ENCODE measurements at regions not wholly inside any gene's neighbourhood (a gene's known extent, or its start where the extent isn't known, plus 50 kb on each side); places are given as distances from the start of the nearest gene placed in this dataset.
"Not testable (repeated sequence)": the region's sequence is repeated elsewhere in the genome, so short reads cannot be mapped to it uniquely, and the experiment has no call there.

DNA sequence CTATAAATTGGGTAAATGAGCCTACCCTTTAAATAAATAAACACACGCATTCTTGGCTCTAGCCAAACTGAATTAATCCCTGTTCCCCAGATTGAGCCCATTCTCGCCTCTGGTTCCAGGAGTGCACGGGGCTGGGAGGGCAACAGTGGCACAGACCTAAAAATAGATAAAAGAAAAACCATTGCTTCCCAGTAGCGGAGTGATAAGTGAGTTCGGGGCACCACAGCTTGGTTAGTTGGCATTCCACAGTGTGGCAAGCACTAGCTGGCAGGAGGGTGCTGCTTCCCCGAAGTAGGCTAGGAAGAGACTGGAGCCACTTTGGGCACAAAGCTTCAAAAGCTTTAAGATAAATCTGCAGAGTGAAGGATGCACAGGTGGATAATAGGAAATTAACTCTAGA is 322.2 kb upstream of the SGCD start:
- DNase-seq: no peak

DNA sequence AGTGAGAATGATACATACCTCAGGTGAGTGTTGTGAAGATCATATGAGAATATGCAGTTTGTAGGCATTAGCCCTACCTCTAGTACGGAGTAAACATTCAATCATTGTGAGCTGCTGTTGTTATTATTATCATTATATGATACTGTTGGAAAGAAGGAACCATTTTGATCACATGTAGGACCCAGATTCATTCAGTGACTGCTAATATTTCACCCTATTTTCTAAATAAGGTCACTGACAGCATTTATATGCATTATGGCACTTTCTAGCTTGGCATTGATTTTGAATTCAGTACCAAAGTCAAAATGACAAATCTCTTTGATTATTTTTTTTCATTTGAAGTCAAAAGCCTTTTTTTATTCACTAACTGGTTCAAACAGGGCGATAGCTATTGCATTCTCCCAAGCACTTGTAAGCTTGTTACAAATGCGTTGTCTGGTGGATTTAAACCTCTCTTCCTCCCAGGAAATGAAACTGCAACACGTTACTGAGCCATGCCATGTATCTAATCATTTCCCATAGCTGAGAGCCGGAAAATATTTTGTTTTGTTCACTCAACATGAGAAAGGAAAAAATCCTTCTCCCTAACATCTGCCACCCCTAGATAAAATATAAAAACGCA is 320.8 kb upstream of the SGCD start:
- DNase-seq: no peak

GRCh38 chr5:156008844-156009243 is 318.1 kb upstream of the SGCD start:
- no peak for DNase-seq

GRCh38 chr5:156009583-156009982 is 317.4 kb upstream of the SGCD start:
- DNase-seq: no peak

DNA sequence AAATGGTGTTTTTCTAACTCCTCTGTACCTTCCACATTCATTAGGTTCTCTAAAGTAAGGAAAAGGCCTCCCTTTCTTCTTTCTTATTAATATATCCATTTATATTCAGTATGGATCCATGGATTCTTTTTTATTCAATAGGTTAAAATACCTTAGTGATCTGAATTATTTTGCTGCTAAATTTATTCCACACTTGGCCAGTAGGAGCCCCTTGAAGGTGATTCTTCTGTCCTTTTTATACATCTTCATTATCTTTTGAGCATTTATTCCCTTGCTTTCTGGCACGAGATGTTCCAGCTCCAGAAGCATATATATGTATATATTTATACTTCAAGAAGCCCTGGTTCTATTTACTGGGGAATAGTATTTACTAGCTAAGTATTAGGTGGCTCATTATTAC is 311.8 kb upstream of the SGCD start:
- DNase-seq: no peak

DNA sequence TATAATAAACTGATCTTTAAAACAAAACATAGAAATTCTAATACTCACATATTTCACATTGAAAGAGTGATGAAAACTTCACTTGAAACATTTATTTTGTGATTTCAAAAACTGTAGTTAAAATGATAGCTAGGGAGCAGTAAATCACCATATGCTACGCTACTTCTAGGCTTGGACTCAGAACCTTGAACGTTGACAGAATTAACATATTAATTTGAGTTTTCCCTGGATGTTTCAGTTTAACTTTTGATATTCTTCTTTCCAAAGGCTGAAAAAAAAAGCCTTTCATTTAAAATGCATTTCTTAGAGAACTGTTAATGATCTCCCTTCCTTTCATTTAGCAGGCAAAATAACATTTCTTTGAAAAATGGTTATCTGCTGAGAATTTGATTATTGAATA is 307.8 kb upstream of the SGCD start:
- DNase-seq: no peak

GRCh38 chr5:156019571-156020180 is 307.3 kb upstream of the SGCD start:
- DNase-seq: no peak

DNA sequence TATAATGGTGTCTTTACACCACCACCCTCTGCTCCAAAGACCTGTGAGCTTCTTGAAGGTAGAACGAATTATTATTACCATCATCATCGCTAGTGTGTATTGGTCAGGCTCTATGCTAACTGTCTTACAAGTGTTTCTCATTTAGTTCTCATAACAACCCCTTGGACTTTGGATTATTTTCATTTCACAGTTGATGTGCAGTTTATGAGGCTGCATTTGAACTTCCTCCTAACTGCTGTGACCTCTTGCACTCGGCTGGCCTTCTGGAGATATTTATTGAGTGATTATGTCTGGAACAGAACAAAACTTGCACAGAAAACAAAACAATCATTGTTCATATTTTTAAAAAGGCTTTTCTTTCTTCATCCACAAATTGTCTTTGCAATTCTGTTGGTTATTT is 306.3 kb upstream of the SGCD start:
- no peak for DNase-seq

- no peak for DNase-seq
Measured at GRCh38 chr5:156021866-156022265, 305.1 kb upstream of the SGCD start.

DNA sequence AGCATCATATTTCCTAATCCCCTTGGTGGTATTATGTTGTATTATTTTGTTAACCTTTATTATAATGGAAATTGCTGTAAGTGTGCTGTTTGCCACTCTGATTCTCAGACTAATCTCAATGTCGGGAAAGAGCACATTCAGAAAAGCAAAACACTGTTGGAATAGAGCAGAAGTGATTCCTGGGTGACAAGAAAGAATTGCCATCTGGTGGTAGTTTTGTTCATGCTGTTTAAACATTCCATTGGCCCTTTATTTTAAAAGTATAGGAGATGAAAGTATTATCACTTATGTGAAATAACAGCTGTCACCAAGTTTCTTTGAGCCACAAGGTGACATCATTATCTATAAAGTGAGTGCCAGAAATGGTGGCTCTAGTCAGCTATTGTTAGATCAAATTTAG is 301.3 kb upstream of the SGCD start:
- no peak for DNase-seq

- DNase-seq: no peak
Measured at GRCh38 chr5:156031181-156031580, 295.8 kb upstream of the SGCD start.

- no peak for DNase-seq
Measured at GRCh38 chr5:156036640-156037039, 290.3 kb upstream of the SGCD start.

DNA sequence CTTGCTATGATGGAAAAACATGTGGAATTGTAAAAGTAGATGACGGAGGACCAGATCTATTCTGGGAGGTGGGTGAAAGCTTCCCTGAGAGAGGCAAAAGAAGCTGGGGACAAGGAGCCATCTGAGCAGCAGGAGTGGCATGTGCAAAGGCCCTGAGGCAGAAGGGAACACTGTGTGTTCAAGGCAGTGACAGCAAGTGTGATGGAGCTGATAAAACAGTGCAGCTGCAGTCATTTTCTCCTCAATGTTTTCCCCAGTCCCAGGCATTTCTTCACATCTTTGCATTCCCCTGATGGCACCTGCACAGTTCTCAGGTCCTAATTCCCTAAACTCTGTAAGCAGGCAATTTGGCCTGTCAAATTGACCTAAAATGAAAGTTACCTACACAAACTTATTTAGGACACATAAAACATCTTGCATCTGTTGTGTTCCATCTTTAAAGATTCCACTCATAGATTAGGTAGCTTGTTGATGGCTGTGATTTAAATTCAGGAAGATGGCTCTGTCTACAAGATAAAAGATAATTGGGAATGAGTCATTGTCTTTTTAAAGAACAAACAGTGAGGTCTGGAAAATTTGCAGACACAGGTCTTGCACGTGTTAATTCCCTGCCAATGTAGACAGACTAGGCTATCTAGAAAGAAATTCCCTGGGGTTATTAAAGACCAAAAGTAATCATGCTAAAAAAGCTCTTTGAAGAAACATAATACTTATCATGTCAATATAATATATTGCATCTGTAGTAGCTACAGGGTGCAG is 289.6 kb upstream of the SGCD start:
- no peak for DNase-seq

- DNase-seq: no peak
Measured at GRCh38 chr5:156042726-156043125, 284.2 kb upstream of the SGCD start.

DNA sequence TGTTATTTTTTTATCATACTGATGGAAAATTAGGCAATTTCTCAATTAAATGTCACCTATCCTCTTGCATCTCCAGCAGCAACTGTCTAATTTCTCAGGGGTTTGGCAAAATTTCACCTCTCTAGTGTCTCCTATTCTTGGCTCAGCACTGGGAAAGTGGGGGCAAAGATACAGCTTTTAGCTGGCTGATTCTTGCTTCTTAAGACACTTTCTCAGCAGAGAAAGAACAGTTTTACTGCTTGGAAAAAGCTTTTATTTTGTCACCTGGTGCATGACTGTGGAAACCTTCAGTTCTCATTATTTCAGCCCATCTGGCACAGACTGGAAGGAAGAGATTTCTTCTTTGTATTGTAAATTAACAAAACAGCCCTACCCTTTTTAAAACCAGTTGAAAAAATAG is 283.6 kb upstream of the SGCD start:
- no peak for DNase-seq

- no peak for DNase-seq
Measured at GRCh38 chr5:156051972-156052371, 275.0 kb upstream of the SGCD start.

- DNase-seq: no peak
Measured at GRCh38 chr5:156052656-156053055, 274.3 kb upstream of the SGCD start.

DNA sequence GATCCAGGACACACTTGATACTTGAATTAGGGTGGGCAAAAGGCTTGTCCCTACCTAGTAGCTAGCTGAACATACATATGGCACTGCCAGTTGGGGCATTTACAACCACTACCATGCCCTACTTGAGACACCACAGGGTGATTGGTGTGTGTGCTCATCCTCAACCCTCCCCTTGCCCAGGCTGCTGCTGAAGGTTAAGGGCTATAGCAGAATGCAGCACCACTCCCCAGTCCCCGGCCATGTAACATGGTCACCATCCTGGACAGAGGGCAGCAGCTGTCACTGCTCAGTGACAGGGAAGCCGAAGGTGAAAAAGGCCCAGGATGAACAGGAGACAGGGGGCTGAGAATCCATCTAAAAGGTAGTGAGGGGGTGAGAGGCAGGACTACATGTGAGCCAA is 273.9 kb upstream of the SGCD start:
- no peak for DNase-seq

DNA sequence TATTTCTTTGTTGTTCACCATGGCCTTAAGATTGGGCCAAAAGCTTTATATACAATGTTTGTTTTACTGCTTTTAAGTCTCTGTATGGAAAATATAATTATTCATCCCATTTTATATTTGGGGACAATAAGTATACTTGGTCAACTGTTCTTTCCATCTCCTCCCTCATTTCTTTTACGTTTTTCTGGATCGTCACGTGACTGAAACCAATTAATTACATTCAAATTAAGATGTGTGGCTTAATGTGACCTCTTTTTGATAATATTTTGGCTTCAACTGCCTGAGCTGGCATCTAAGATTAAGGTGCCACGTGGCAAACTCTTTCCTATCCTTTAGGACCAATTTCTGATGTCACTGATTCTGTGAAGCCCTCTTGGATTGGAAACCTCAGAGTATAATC is 250.1 kb upstream of the SGCD start:
- DNase-seq: no peak

DNA sequence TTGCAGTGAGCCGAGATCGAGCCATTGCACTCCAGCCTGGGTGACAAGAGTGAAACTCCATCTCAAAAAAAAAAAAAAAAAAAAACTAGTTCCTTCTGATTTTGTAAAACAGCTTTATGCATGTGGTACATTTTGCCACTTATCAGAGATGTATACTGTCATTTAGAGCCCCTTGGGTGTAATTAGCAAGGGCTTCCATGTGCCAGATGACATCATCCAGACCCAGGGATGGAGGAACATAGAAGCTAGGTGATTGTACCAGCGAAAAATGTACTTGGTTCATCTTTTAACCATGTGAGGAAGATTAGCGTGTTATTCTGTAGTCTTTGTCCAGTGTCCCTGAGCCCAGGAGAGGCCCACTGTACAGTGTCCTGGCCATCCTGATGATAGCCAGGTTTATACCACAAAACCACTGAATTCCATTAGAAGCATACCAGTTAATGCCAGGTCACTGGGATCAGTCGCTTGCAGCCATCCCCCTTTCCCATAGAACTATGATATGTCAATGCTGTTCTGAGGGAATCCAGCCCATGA is 239.3 kb upstream of the SGCD start:
- DNase-seq: no peak

DNA sequence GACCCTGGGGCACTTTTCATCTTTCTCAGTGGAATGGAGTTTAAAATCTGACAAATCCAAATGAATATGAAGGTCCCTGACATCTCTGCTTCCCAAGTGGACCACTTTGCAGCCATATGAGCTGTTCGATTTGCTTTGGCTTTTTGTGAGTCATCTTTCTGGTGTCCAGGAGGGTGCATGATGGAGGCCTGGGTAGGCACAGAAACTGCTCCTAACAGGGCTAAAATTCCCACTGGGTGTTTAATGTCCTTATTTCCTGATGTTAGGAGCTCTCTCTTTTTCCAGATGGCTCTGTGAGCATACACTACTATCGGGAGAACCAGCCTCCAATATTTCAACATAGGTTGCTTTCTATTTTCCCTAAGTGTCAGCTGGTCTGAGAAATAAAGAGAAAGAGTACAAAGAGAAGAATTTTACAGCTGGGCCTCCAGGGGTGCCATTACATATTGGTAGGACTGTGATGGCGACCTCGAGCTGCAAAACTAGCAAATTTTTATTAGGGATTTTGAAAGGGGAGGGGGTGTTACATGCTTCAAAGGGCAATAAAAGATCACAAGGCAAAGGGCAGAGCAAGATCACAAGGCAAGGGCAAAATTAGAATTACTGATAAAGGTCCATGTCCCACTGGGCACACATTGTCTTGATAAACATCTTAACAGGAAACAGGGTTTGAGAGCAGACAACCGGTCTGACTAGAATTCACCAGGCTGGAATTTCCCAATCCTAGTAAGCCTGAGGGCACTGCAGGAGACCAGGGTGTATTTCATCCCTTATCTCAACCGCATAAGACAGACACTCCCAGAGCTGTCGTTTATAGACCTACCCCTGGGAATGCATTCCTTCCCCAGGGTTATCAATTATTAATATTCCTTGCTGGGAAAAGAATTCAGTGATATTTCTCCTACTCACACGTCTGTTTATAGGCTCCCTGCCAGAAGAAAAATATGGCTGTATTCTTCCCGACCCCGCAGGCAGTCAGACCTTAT is 236.7 kb upstream of the SGCD start:
- not testable (repeated sequence) for DNase-seq

- no peak for DNase-seq
Measured at GRCh38 chr5:156093024-156093423, 233.9 kb upstream of the SGCD start.

DNA sequence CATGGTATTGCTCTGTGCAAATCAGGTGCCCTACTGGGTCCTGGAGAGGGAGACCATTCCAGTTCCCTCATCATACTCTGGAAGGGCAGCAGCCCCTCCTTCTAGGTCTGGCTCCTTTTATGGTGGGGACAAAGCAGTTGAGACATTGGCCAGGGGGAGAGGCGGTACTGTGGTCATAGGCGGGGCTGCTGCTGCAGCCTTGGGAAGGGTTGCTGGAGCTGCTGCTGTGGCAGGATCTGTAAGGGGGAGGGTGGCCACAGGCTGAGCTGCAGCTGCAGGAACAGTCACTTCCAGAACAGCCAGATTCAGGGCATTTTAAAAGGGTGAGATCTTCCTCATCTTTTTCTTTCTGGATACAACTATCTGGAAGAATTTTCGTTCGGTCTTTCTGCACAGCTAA is 233.0 kb upstream of the SGCD start:
- DNase-seq: no peak

Measured in NK-92 treated with Interleukin-12 subunit alpha and Interleukin-12 subunit beta, amount 100 ng/mL, for 24 hours (cell line).